A549 (cell line): ENCODE measurements at regions not wholly inside any gene's neighbourhood (a gene's known extent, or its start where the extent isn't known, plus 50 kb on each side); places are given as distances from the start of the nearest gene placed in this dataset.

Source experiments
- ATAC-seq, 2 experiments: fragments of 200-7000 bp in 1 of 2; fragments of >200 bp in 1 of 2; cut with Nextera tagmentation in 1 of 2; cut with Tn5 transposase in 1 of 2; 3 replicates each; pipeline versions ENCODE4 v1.8.0 to v1.9.1; 2018 to 2020; ENCODE audit warnings: mild to moderate bottlenecking in 1 of 2, moderate library complexity in 1 of 2
- CTCF ChIA-PET: fragments of 300-600 bp; sonication (Branson Sonifier 250); formaldehyde crosslinking; extraction: SDS; loops from one replicate; lab custom pipeline; 2021; ENCODE audit warnings: antibody characterized with exemption, inconsistent platforms; lab: Yijun Ruan, JAX
- POLR2A ChIA-PET: fragments of 350-600 bp; formaldehyde crosslinking; extraction: SDS; loops from one replicate; lab custom pipeline; 2021; ENCODE audit warnings: antibody characterized with exemption, inconsistent platforms; lab: Yijun Ruan, JAX
- DNase-seq, 2 experiments: peaks; one replicate each; pipeline versions ENCODE4 v3.0.0 to v3.0.0-alpha.2; 2011 to 2016; ENCODE audit warnings: low read depth in 1 of 2, low spot score in 1 of 2
- FAIRE-seq: peaks from 2 replicates; lab custom pipeline; 2011; peaks lifted over from hg19 to GRCh38; lab: Jason Lieb, UNC
- H3K27ac ChIP-seq, 2 experiments: fragments of >200 bp; sonication (Bioruptor Twin); formaldehyde crosslinking; 3 replicates each; pipeline ENCODE4 v1.5.1; 2016 to 2017
- H3K4me1 ChIP-seq: fragments of >200 bp; sonication (Bioruptor Twin); formaldehyde crosslinking; 3 replicates; pipeline ENCODE4 v1.6.1; 2016
- H3K4me2 ChIP-seq: fragments of >200 bp; sonication (Bioruptor Twin); formaldehyde crosslinking; 3 replicates; pipeline ENCODE4 v1.6.1; 2016
- H3K4me3 ChIP-seq: fragments of >200 bp; sonication (Bioruptor Twin); formaldehyde crosslinking; 3 replicates; pipeline ENCODE4 v1.5.1; 2016
- H3K9me3 ChIP-seq: fragments of >200 bp; sonication (Bioruptor Twin); formaldehyde crosslinking; 3 replicates; pipeline ENCODE4 v1.6.1; 2016
- BHLHE40 ChIP-seq: IDR thresholded peaks from 2 replicates; pipeline ENCODE4 v1.6.1; 2012; ENCODE audit warnings: low read depth, low read length, inconsistent platforms
- CBX2 ChIP-seq: fragments of 200-600 bp; sonication (generic); IDR thresholded peaks from 2 replicates; pipeline ENCODE4 v1.6.1; 2016; ENCODE audit warnings: low read depth, mild to moderate bottlenecking, borderline replicate concordance
- CHD4 ChIP-seq: fragments of 200-600 bp; sonication (generic); IDR thresholded peaks from 2 replicates; pipeline ENCODE4 v1.6.1; 2016; ENCODE audit warnings: antibody characterized with exemption, mild to moderate bottlenecking, borderline replicate concordance
- EHF ChIP-seq: fragments of 250-450 bp; sonication (Bioruptor Pico); IDR thresholded peaks from 2 replicates; pipeline ENCODE4 v1.5.0; 2020; ENCODE audit warnings: mild to moderate bottlenecking
- EHMT2 ChIP-seq: fragments of 200-600 bp; sonication (generic); IDR thresholded peaks from 2 replicates; pipeline ENCODE4 v1.6.1; 2016; ENCODE audit warnings: antibody characterized with exemption, low read depth, mild to moderate bottlenecking, moderate library complexity
- ELK1 ChIP-seq: fragments of 150-350 bp; IDR thresholded peaks from 2 replicates; pipeline ENCODE4 v1.6.1; 2014; ENCODE audit warnings: low read depth, mild to moderate bottlenecking, low read length
- FOSL2 ChIP-seq, 2 experiments: fragments of 450-650 bp in 1 of 2; fragments of >200 bp in 1 of 2; sonication (Bioruptor Twin) in 1 of 2; formaldehyde crosslinking; IDR thresholded peaks; 2 replicates each; pipeline versions ENCODE4 v1.5.0 to v1.6.1; 2016 to 2020; ENCODE audit warnings: mild to moderate bottlenecking in 1 of 2, moderate library complexity in 1 of 2
- GATA3 ChIP-seq: IDR thresholded peaks from 2 replicates; pipeline ENCODE4 v1.6.1; 2012; ENCODE audit warnings: borderline replicate concordance
- HDAC2 ChIP-seq: fragments of 200-600 bp; sonication (generic); IDR thresholded peaks from 2 replicates; pipeline ENCODE4 v1.6.1; 2016
- HMGXB4 ChIP-seq: fragments of 250-450 bp; sonication (Bioruptor Pico); IDR thresholded peaks from 2 replicates; pipeline ENCODE4 v1.5.0; 2021; ENCODE audit warnings: mild to moderate bottlenecking, moderate library complexity, borderline replicate concordance
- HOXB13 ChIP-seq: fragments of 250-450 bp; sonication (Bioruptor Pico); IDR thresholded peaks from 2 replicates; pipeline ENCODE4 v1.5.0; 2020; ENCODE audit warnings: low read depth, mild to moderate bottlenecking, moderate library complexity
- HOXB5 ChIP-seq: fragments of 250-450 bp; sonication (Bioruptor Pico); IDR thresholded peaks from 2 replicates; pipeline ENCODE4 v1.5.0; 2020; ENCODE audit warnings: mild to moderate bottlenecking, moderate library complexity
- JUN ChIP-seq, 2 experiments: fragments of >200 bp; sonication (Bioruptor Twin); formaldehyde crosslinking; IDR thresholded peaks; 2 replicates in 1 of 2; 3 replicates in 1 of 2; pipeline ENCODE4 v1.6.1; 2016 to 2017
- JUNB ChIP-seq: fragments of >200 bp; sonication (Bioruptor Twin); formaldehyde crosslinking; IDR thresholded peaks from 2 replicates; pipeline ENCODE4 v1.6.1; 2016
- KDM1A ChIP-seq: fragments of 200-600 bp; sonication (generic); IDR thresholded peaks from 2 replicates; pipeline ENCODE4 v1.6.1; 2016; ENCODE audit warnings: low read depth, mild to moderate bottlenecking
- MAX ChIP-seq: IDR thresholded peaks from 2 replicates; pipeline ENCODE4 v1.6.1; 2012
- NFE2L2 ChIP-seq: fragments of 150-350 bp; conservative IDR thresholded peaks from 2 replicates; pipeline ENCODE4 v1.6.1; 2014; ENCODE audit warnings: low read length
- PHF8 ChIP-seq: fragments of 200-600 bp; sonication (generic); IDR thresholded peaks from 2 replicates; pipeline ENCODE4 v1.6.1; 2016; ENCODE audit warnings: low read depth, mild to moderate bottlenecking, antibody characterized with exemption, moderate library complexity, borderline replicate concordance
- POLR2AphosphoS2 ChIP-seq: conservative IDR thresholded peaks from 2 replicates; pipeline ENCODE4 v1.6.1; 2012; ENCODE audit warnings: low read length, improper control_type of control experiment, inconsistent platforms
- RARB ChIP-seq: fragments of 250-450 bp; sonication (Bioruptor Pico); IDR thresholded peaks from 2 replicates; pipeline ENCODE4 v1.8.0; 2021; ENCODE audit warnings: mild to moderate bottlenecking, moderate library complexity
- RCOR1 ChIP-seq: fragments of 150-350 bp; IDR thresholded peaks from 2 replicates; pipeline ENCODE4 v1.6.1; 2014; ENCODE audit warnings: antibody characterized with exemption, low read length, low read depth
- REST ChIP-seq: fragments of 200-600 bp; sonication (generic); IDR thresholded peaks from 2 replicates; pipeline ENCODE4 v1.6.1; 2016; ENCODE audit warnings: antibody characterized with exemption, mild to moderate bottlenecking, moderate library complexity
- RNF2 ChIP-seq: fragments of 200-600 bp; sonication (generic); IDR thresholded peaks from 2 replicates; pipeline ENCODE4 v1.6.1; 2016; ENCODE audit warnings: low read depth, mild to moderate bottlenecking, antibody characterized with exemption, moderate library complexity, borderline replicate concordance
- SMC3 ChIP-seq: fragments of >200 bp; sonication (Bioruptor Twin); formaldehyde crosslinking; IDR thresholded peaks from 3 replicates; pipeline ENCODE4 v1.6.1; 2018; ENCODE audit warnings: inconsistent platforms
- SREBF2 ChIP-seq: fragments of 450-650 bp; IDR thresholded peaks from 2 replicates; pipeline ENCODE4 v1.6.1; 2014; ENCODE audit warnings: mild to moderate bottlenecking, moderate library complexity
- TP53 ChIP-seq: fragments of 250-450 bp; sonication (Bioruptor Pico); IDR thresholded peaks from 2 replicates; pipeline ENCODE4 v1.5.0; 2021; ENCODE audit warnings: mild to moderate bottlenecking, moderate library complexity
- ZC3H11A ChIP-seq: fragments of 450-650 bp; IDR thresholded peaks from 2 replicates; pipeline ENCODE4 v1.6.1; 2014; ENCODE audit warnings: antibody characterized with exemption, mild to moderate bottlenecking
- ZFP36 ChIP-seq: fragments of 450-650 bp; IDR thresholded peaks from 2 replicates; pipeline ENCODE4 v1.6.1; 2014; ENCODE audit warnings: borderline replicate concordance; ENCODE audit not compliant: partially characterized antibody
- ZNF302 ChIP-seq: fragments of 250-450 bp; sonication (Bioruptor Pico); IDR thresholded peaks from 2 replicates; pipeline ENCODE4 v1.9.0; 2021; ENCODE audit warnings: inconsistent platforms, mild to moderate bottlenecking, moderate library complexity
- WGBS: methylation state at CpG from one replicate; pipeline ENCODE4 v1.1.6; 2017; ENCODE audit errors: missing lambda C conversion rate; 5-methylcytosine and 5-hydroxymethylcytosine counted together

- DNase-seq: no peak
- FAIRE-seq: no peak
- POLR2A ChIA-PET: no interaction called here
- CTCF ChIA-PET: no interaction called here
- H3K4me2 ChIP-seq: no peak overlapping the region
- H3K4me1 ChIP-seq: no peaks in the 10 kb centered on the region
- WGBS: 7% methylated on average over 1 of the region's 1 CpG
- no peak overlapping the region for H3K27ac ChIP-seq
- ATAC-seq: no peak
- H3K9me3 ChIP-seq: no peaks in the 10 kb centered on the region
- TF ChIP-seq MAX (no peak), REST (no peak), RARB (CRISPR knock-in tag) (no peak), HMGXB4 (CRISPR knock-in tag) (no peak), FOSL2 (IDR thresholded peaks at IDR 0.05) (no peak), FOSL2 (CRISPR knock-in tag; IDR thresholded peaks at IDR 0.05) (no peak), JUNB (no peak), RCOR1 (no peak), ZFP36 (no peak), EHF (CRISPR knock-in tag) (no peak), POLR2AphosphoS2 (no peak), HOXB13 (CRISPR knock-in tag) (no peak), EHMT2 (no peak), BHLHE40 (no peak), TP53 (CRISPR knock-in tag) (no peak), KDM1A (no peak)
- no peak overlapping the region for H3K4me3 ChIP-seq
These were observed 176.3 kb upstream of the GK2 start for GRCh38 chr4:79584352-79584751.

GRCh38 chr4:79578606-79579005 is 170.6 kb upstream of the GK2 start:
- ChIA-PET CTCF (interaction anchor here (1.2 kb wide), 1 partner anchor 537 kb away, joined by 4 read pairs; no protein-coding TSS in a partner anchor), POLR2A (no interaction called here)
- TF ChIP-seq SMC3 (no peak), REST (no peak), JUN (IDR thresholded peaks at IDR 0.05) (no peak), NFE2L2 (no peak), ZC3H11A (no peak), CBX2 (no peak), SREBF2 (no peak), FOSL2 (IDR thresholded peaks at IDR 0.05) (no peak), FOSL2 (CRISPR knock-in tag; IDR thresholded peaks at IDR 0.05) (no peak), ZNF302 (CRISPR knock-in tag) (no peak), CHD4 (no peak), HOXB5 (CRISPR knock-in tag) (no peak), HDAC2 (no peak), BHLHE40 (no peak), PHF8 (no peak), RNF2 (no peak), GATA3 (no peak), ELK1 (no peak)
- Histone ChIP-seq H3K4me1 (no peaks in the 10 kb centered on the region), H3K4me3 (no peak overlapping the region), H3K27ac (no peak overlapping the region), H3K4me2 (no peak overlapping the region), H3K9me3 (no peaks in the 10 kb centered on the region)
- ATAC-seq (no peak), DNase-seq (no peak), FAIRE-seq (no peak)
- 19% methylated on average over 3 of the region's 3 CpGs for WGBS
